SK-MEL-5 (cell line): ENCODE measurements at regions not wholly inside any gene's neighbourhood (a gene's known extent, or its start where the extent isn't known, plus 50 kb on each side); places are given as distances from the start of the nearest gene placed in this dataset.

Experiments used
- DNase-seq: peaks from one replicate; pipeline ENCODE4 v3.0.0-alpha.2; 2016; ENCODE audit warnings: low read depth, low spot score
- in situ Hi-C: cut with HindIII; loops from 2 replicates; pipeline ENCODE4 v1.10.0; 2016; ENCODE audit warnings: low sequenced_read_pairs, high pct_unique_total_duplicates, low pct_unique_long_range_greater_than_20kb

- no peak for DNase-seq
- in situ Hi-C loops = no loop called here
Measured at GRCh38 chr4:153966641-153967040, 177.8 kb upstream of the SFRP2 start.

GRCh38 chr4:153963216-153963615, 174.3 kb upstream of the SFRP2 start:
- in situ Hi-C loops = no loop called here
- DNase-seq = no peak

GRCh38 chr4:153962311-153963039, 173.6 kb upstream of the SFRP2 start:
- in situ Hi-C loops = no loop called here
- no peak for DNase-seq

GRCh38 chr4:153955327-153955726, 166.4 kb upstream of the SFRP2 start:
- in situ Hi-C loops = no loop called here

GRCh38 chr4:153954654-153955053, 165.8 kb upstream of the SFRP2 start:
- in situ Hi-C loops = no loop called here
- DNase-seq = no peak

More at GRCh38 chr4:153955327-153955726, 166.4 kb upstream of the SFRP2 start:
- no peak for DNase-seq

GRCh38 chr4:153950100-153950979, 161.5 kb upstream of the SFRP2 start:
- in situ Hi-C loops = no loop called here
- DNase-seq = peak; percentile 25

- in situ Hi-C loops = no loop called here
- DNase-seq = no peak
Measured at GRCh38 chr4:153948041-153948440, 159.2 kb upstream of the SFRP2 start.

- in situ Hi-C loops = no loop called here
- no peak for DNase-seq
Measured at GRCh38 chr4:153947124-153947523, 158.2 kb upstream of the SFRP2 start.

GRCh38 chr4:153945704-153946103, 156.8 kb upstream of the SFRP2 start:
- DNase-seq = no peak
- in situ Hi-C loops = no loop called here

- DNase-seq = no peak
- in situ Hi-C loops = no loop called here
Measured at GRCh38 chr4:153943738-153944415, 155.0 kb upstream of the SFRP2 start.

GRCh38 chr4:153940916-153941315, 152.0 kb upstream of the SFRP2 start:
- no peak for DNase-seq
- in situ Hi-C loops = no loop called here

GRCh38 chr4:153939570-153939969, 150.7 kb upstream of the SFRP2 start:
- DNase-seq = no peak
- in situ Hi-C loops = no loop called here

GRCh38 chr4:153938994-153939393, 150.1 kb upstream of the SFRP2 start:
- in situ Hi-C loops = no loop called here
- no peak for DNase-seq

- in situ Hi-C loops = no loop called here
- no peak for DNase-seq
Measured at GRCh38 chr4:153937289-153937688, 148.4 kb upstream of the SFRP2 start.

GRCh38 chr4:153936121-153936520, 147.2 kb upstream of the SFRP2 start:
- DNase-seq = peak; percentile 1
- in situ Hi-C loops = no loop called here

- in situ Hi-C loops = no loop called here
- no peak for DNase-seq
Measured at GRCh38 chr4:153934688-153935017, 145.8 kb upstream of the SFRP2 start.

- no peak for DNase-seq
- in situ Hi-C loops = no loop called here
Measured at GRCh38 chr4:153933915-153934687, 145.2 kb upstream of the SFRP2 start.

- DNase-seq = no peak
- in situ Hi-C loops = no loop called here
Measured at GRCh38 chr4:153931804-153932203, 142.9 kb upstream of the SFRP2 start.
